Neural progenitor cell (in vitro differentiated cells): ENCODE measurements at regions not wholly inside any gene's neighbourhood (a gene's known extent, or its start where the extent isn't known, plus 50 kb on each side); places are given as distances from the start of the nearest gene placed in this dataset.

Experiments
- EZH2 ChIP-seq: fragments of 200-600 bp; sonication (generic); IDR thresholded peaks from 2 replicates; pipeline ENCODE4 v1.6.1; 2017; ENCODE audit warnings: antibody characterized with exemption, mild to moderate bottlenecking, moderate library complexity
- TF ChIP-seq, protein P1 (sequence below): fragments of 200-600 bp; sonication (generic); IDR thresholded peaks from 2 replicates; pipeline ENCODE4 v1.5.1; 2017; ENCODE audit warnings: antibody characterized with exemption, mild to moderate bottlenecking

DNA sequence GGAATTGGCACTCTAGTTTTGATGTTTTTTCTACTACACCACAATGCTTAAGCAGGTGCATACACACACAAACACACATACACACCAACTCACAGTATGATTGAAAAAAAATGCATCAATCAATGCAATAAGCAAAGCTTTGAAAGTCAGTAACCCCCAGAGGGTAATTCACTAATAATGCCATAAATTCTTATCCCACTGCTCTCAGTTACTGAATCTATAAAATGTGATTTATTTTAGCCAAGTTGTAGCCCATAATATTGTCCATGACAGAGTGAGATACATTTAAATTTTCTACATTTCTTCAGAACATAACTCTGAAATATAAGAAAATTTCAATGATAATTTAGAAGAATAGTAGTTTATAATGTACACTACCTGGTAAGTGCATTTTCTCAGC lies 87.9 kb downstream of the LIG4 start:
- TF ChIP-seq, protein P1, sequence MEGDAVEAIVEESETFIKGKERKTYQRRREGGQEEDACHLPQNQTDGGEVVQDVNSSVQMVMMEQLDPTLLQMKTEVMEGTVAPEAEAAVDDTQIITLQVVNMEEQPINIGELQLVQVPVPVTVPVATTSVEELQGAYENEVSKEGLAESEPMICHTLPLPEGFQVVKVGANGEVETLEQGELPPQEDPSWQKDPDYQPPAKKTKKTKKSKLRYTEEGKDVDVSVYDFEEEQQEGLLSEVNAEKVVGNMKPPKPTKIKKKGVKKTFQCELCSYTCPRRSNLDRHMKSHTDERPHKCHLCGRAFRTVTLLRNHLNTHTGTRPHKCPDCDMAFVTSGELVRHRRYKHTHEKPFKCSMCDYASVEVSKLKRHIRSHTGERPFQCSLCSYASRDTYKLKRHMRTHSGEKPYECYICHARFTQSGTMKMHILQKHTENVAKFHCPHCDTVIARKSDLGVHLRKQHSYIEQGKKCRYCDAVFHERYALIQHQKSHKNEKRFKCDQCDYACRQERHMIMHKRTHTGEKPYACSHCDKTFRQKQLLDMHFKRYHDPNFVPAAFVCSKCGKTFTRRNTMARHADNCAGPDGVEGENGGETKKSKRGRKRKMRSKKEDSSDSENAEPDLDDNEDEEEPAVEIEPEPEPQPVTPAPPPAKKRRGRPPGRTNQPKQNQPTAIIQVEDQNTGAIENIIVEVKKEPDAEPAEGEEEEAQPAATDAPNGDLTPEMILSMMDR, result no peak
- TF ChIP-seq EZH2, result no peak
